ENCODE measurements at regions not wholly inside any gene's neighbourhood (a gene's known extent, or its start where the extent isn't known, plus 50 kb on each side); places are given as distances from the start of the nearest gene placed in this dataset.
A peak's percentile ranks its signal among the peaks of the same experiment; 100 is the strongest.

DNA sequence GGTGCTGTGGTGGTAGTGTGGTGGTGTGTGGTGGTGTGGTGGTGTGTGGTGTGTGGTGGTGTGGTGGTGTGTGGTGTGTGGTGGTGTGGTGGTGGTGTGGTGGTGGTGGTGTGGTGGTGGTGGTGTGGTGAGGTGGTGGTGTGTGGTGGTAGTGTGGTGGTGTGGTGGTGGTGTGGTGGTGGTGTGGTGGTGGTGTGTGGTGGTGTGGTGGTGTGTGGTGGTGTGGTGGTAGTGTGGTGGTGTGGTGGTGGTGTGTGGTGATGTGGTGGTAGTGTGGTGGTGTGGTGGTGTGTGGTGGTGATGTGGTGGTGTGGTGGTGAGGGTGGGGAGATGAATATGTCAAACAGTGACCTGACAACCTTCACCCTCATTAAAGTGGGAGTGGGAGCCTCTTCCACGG, 55.6 kb upstream of the DLGAP1 start:
- 0% methylated on average over 1 of the region's 1 CpG for WGBS (ENCODE audit: insufficient coverage, low coverage, missing lambda C conversion rate)
- Histone ChIP-seq H2AFZ (ENCODE audit: low read depth, low read length) (no peak overlapping the region), H4K20me1 (replicated peaks; ENCODE audit: control insufficient read depth, insufficient read depth, low read length) (no peaks in the 10 kb centered on the region), H3K36me3 (ENCODE audit: control insufficient read depth, insufficient read depth, low read length) (no peaks in the 10 kb centered on the region), H3K4me1 (replicated peaks in 1 of 2; ENCODE audit: control insufficient read depth in 2 of 2, insufficient read depth in 2 of 2, low read length in 2 of 2) (no peaks in the 10 kb centered on the region; a peak in 1 of 5 replicates), H3K9me3 (replicated peaks; ENCODE audit: control insufficient read depth, insufficient read depth, low read depth, low read length) (peaks cover 5% of the 10 kb centered on the region; the same call in 1 of the 2 replicates), H3K9me1 (ENCODE audit: control insufficient read depth, insufficient read depth, low read length) (no peaks in the 10 kb centered on the region), H3K9ac (ENCODE audit: insufficient read depth in 1 of 2, low read depth in 2 of 2, low read length in 2 of 2) (no peak overlapping the region), H3K4me2 (ENCODE audit: insufficient read depth, low read length) (no peak overlapping the region), H3K79me2 (ENCODE audit: control insufficient read depth, insufficient read depth, low read length) (no peaks in the 10 kb centered on the region), H3K4me3 (no peak overlapping the region), H3K27me3 (ENCODE audit: control insufficient read depth in 2 of 2, insufficient read depth in 2 of 2, low read length in 2 of 2) (no peaks in the 10 kb centered on the region), H3K27ac (ENCODE audit: extremely low read depth, low read depth, low read length) (no peak overlapping the region)
- ChIA-PET CTCF (ENCODE audit: low intra/inter-chr PET ratio) (no interaction called here), POLR2A (no interaction called here)
- DNase-seq (ENCODE audit: extremely low read depth in 1 of 4, low spot score in 3 of 4) (no peak), FAIRE-seq (peak; percentile 91), ATAC-seq (no peak)
- intact Hi-C loops (cut with micrococcal nuclease) = no loop called here
- in situ Hi-C loops (cut with MboI) = no loop called here
- TF ChIP-seq DPF2 (IDR thresholded peaks at IDR 0.05) (no peak), XRCC3 (IDR thresholded peaks at IDR 0.05) (no peak), TSC22D4 (tag; IDR thresholded peaks at IDR 0.05) (no peak), ESRRB (CRISPR knock-in tag; IDR thresholded peaks at IDR 0.05; ENCODE audit: borderline replicate concordance) (no peak), ZNF124 (CRISPR knock-in tag; IDR thresholded peaks at IDR 0.05) (no peak), ELF2 (CRISPR knock-in tag; IDR thresholded peaks at IDR 0.05) (no peak), RAD21 (CRISPR knock-in tag; conservative IDR thresholded peaks at IDR 0.05 in 1 of 2, IDR thresholded peaks at IDR 0.05 in 1 of 2) (no peak)
- TF ChIP-seq, protein P1, sequence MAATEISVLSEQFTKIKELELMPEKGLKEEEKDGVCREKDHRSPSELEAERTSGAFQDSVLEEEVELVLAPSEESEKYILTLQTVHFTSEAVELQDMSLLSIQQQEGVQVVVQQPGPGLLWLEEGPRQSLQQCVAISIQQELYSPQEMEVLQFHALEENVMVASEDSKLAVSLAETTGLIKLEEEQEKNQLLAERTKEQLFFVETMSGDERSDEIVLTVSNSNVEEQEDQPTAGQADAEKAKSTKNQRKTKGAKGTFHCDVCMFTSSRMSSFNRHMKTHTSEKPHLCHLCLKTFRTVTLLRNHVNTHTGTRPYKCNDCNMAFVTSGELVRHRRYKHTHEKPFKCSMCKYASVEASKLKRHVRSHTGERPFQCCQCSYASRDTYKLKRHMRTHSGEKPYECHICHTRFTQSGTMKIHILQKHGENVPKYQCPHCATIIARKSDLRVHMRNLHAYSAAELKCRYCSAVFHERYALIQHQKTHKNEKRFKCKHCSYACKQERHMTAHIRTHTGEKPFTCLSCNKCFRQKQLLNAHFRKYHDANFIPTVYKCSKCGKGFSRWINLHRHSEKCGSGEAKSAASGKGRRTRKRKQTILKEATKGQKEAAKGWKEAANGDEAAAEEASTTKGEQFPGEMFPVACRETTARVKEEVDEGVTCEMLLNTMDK (IDR thresholded peaks at IDR 0.05; ENCODE audit: borderline replicate concordance, insufficient read depth, low read depth, low read length, poor library complexity, severe bottlenecking) = no peak
- TF ChIP-seq, protein P2, sequence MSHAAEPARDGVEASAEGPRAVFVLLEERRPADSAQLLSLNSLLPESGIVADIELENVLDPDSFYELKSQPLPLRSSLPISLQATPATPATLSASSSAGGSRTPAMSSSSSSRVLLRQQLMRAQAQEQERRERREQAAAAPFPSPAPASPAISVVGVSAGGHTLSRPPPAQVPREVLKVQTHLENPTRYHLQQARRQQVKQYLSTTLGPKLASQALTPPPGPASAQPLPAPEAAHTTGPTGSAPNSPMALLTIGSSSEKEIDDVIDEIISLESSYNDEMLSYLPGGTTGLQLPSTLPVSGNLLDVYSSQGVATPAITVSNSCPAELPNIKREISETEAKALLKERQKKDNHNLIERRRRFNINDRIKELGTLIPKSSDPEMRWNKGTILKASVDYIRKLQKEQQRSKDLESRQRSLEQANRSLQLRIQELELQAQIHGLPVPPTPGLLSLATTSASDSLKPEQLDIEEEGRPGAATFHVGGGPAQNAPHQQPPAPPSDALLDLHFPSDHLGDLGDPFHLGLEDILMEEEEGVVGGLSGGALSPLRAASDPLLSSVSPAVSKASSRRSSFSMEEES (CRISPR knock-in tag; IDR thresholded peaks at IDR 0.05) = no peak
- TF ChIP-seq, protein P3, sequence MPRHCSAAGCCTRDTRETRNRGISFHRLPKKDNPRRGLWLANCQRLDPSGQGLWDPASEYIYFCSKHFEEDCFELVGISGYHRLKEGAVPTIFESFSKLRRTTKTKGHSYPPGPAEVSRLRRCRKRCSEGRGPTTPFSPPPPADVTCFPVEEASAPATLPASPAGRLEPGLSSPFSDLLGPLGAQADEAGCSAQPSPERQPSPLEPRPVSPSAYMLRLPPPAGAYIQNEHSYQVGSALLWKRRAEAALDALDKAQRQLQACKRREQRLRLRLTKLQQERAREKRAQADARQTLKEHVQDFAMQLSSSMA (CRISPR knock-in tag; IDR thresholded peaks at IDR 0.05) = no peak
- TF ChIP-seq, protein P4, sequence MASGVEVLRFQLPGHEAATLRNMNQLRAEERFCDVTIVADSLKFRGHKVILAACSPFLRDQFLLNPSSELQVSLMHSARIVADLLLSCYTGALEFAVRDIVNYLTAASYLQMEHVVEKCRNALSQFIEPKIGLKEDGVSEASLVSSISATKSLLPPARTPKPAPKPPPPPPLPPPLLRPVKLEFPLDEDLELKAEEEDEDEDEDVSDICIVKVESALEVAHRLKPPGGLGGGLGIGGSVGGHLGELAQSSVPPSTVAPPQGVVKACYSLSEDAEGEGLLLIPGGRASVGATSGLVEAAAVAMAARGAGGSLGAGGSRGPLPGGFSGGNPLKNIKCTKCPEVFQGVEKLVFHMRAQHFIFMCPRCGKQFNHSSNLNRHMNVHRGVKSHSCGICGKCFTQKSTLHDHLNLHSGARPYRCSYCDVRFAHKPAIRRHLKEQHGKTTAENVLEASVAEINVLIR (CRISPR knock-in tag; IDR thresholded peaks at IDR 0.05) = no peak
- BruUV-seq (replicated peaks) = no TSS peak
